ENCODE measurements at regions not wholly inside any gene's neighbourhood (a gene's known extent, or its start where the extent isn't known, plus 50 kb on each side); places are given as distances from the start of the nearest gene placed in this dataset.

DNA sequence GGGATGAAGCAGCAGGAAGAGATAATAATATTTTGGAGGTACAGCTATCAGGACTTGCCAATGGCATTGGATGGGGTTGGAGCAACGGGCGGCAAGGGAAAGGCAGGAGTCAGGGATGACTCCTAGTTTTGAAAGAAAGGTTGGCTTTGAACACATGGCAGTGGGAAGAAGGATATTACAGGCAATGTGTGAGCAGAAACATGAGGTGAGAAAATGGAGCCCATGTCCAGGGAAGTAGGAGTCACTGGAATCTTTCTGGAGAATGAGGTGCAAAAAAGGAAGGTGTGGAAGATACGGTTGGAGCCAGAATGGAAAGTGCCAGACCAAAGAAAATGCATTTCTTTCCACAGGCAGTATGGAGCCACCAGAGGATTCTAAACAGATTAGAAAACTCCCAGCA, 288.5 kb upstream of the KAZN start:
- no peak for TF ChIP-seq CTCF (IDR thresholded peaks at IDR 0.05)
- no peak for TF ChIP-seq EZH2 (IDR thresholded peaks at IDR 0.05; ENCODE audit: borderline replicate concordance, insufficient read depth, low read depth, low read length, poor library complexity, severe bottlenecking)

Data from B cell (primary cell).